GM19023 (cell line): ENCODE measurements at regions not wholly inside any gene's neighbourhood (a gene's known extent, or its start where the extent isn't known, plus 50 kb on each side); places are given as distances from the start of the nearest gene placed in this dataset.
"Not testable (repeated sequence)": the region's sequence is repeated elsewhere in the genome, so short reads cannot be mapped to it uniquely, and the experiment has no call there.

Source experiments
- ATAC-seq: cut with Tn5 transposase; IDR thresholded peaks from one replicate; pipeline ENCODE4 v1.9.1; 2021; ENCODE audit warnings: mild to moderate bottlenecking, moderate library complexity; ENCODE audit not compliant: unreplicated experiment

GRCh38 chr9:78172610-78173009, 63.3 kb upstream of the CEP78 start:
- not testable (repeated sequence) for ATAC-seq

GRCh38 chr9:78171651-78172050, 64.2 kb upstream of the CEP78 start:
- ATAC-seq: no peak

- ATAC-seq: no peak
Observed at GRCh38 chr9:78169125-78169524, 66.8 kb upstream of the CEP78 start.

- ATAC-seq: no peak
Observed at GRCh38 chr9:78167356-78167755, 68.5 kb upstream of the CEP78 start.

- no peak for ATAC-seq
Observed at GRCh38 chr9:78163834-78164233, 72.0 kb upstream of the CEP78 start.

GRCh38 chr9:78158286-78158685, 77.6 kb upstream of the CEP78 start:
- ATAC-seq: no peak

GRCh38 chr9:78150983-78151356, 84.9 kb upstream of the CEP78 start:
- ATAC-seq: no peak

- no peak for ATAC-seq
Observed at GRCh38 chr9:78150312-78150982, 85.4 kb upstream of the CEP78 start.

GRCh38 chr9:78149702-78150291, 86.1 kb upstream of the CEP78 start:
- ATAC-seq: no peak

- no peak for ATAC-seq
Observed at GRCh38 chr9:78146241-78146640, 89.6 kb upstream of the CEP78 start.

- ATAC-seq: no peak
Observed at GRCh38 chr9:78144663-78145377, 91.1 kb upstream of the CEP78 start.

GRCh38 chr9:78144008-78144381, 91.9 kb upstream of the CEP78 start:
- ATAC-seq: no peak

- no peak for ATAC-seq
Observed at GRCh38 chr9:78143281-78144007, 92.4 kb upstream of the CEP78 start.

GRCh38 chr9:78142264-78142663, 93.6 kb upstream of the CEP78 start:
- not testable (repeated sequence) for ATAC-seq

- ATAC-seq: peak; percentile 83
Observed at GRCh38 chr9:78133751-78134150, 102.1 kb upstream of the CEP78 start.

GRCh38 chr9:78132701-78133058, 101.1 kb upstream of the GNAQ start:
- no peak for ATAC-seq

GRCh38 chr9:78131969-78132700, 100.5 kb upstream of the GNAQ start:
- no peak for ATAC-seq

GRCh38 chr9:78130853-78131252, 99.2 kb upstream of the GNAQ start:
- ATAC-seq: no peak

- no peak for ATAC-seq
Observed at GRCh38 chr9:78130004-78130403, 98.4 kb upstream of the GNAQ start.

GRCh38 chr9:78127279-78128225, 95.9 kb upstream of the GNAQ start:
- ATAC-seq: no peak
